ENCODE measurements at regions not wholly inside any gene's neighbourhood (a gene's known extent, or its start where the extent isn't known, plus 50 kb on each side); places are given as distances from the start of the nearest gene placed in this dataset.
A peak's percentile ranks its signal among the peaks of the same experiment; 100 is the strongest.

DNA sequence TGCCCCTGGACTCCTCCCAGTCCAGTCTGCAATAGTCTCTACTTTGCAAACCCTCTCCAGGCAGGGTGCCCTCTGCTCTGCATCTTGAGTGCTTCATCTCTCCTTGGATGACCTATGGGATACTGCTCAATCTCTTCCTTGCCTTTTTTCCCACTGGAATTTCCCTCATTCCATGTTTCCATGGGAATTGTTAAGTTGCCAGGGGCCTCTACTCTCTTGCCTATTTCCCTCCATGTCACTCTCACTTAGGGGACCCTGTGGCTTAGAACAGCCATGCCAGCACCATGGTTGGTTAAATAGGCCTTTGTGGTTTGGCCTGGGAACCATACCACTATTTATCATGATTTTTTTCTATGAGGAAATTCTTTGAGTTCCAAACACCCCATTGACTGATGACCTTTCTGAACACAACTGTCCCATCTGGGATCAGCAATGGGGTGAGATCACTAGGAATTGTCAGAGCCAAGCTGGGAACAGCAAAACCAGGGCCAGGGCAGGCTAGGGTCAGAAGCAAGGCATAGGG is 91.4 kb upstream of the RBMS1 start:
- Histone ChIP-seq H3K4me3 (ENCODE audit: low read depth, low read length, poor library complexity, severe bottlenecking) (no peak overlapping the region), H3K36me3 (ENCODE audit: insufficient read depth, low read length, poor library complexity, severe bottlenecking) (no peaks in the 10 kb centered on the region), H3K4me1 (ENCODE audit: insufficient read depth, low read length, poor library complexity, severe bottlenecking) (peaks cover 14% of the 10 kb centered on the region), H3K27me3 (replicated peaks; ENCODE audit: insufficient read depth, low read depth, low read length, poor library complexity) (no peaks in the 10 kb centered on the region), H3K27ac (ENCODE audit: low read depth, low read length, poor library complexity, severe bottlenecking) (no peak overlapping the region), H3K9me3 (ENCODE audit: low read depth, low read length, poor library complexity, severe bottlenecking) (no peaks in the 10 kb centered on the region)
- no TSS peak for BruUV-seq (replicated peaks)
- ChIA-PET POLR2A (ENCODE audit: low non-redundant PET) (no interaction called here), CTCF (no interaction called here)
- intact Hi-C loops (cut with micrococcal nuclease; ENCODE audit: unreplicated experiment): no loop called here
- TF ChIP-seq, protein P1, sequence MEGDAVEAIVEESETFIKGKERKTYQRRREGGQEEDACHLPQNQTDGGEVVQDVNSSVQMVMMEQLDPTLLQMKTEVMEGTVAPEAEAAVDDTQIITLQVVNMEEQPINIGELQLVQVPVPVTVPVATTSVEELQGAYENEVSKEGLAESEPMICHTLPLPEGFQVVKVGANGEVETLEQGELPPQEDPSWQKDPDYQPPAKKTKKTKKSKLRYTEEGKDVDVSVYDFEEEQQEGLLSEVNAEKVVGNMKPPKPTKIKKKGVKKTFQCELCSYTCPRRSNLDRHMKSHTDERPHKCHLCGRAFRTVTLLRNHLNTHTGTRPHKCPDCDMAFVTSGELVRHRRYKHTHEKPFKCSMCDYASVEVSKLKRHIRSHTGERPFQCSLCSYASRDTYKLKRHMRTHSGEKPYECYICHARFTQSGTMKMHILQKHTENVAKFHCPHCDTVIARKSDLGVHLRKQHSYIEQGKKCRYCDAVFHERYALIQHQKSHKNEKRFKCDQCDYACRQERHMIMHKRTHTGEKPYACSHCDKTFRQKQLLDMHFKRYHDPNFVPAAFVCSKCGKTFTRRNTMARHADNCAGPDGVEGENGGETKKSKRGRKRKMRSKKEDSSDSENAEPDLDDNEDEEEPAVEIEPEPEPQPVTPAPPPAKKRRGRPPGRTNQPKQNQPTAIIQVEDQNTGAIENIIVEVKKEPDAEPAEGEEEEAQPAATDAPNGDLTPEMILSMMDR (conservative IDR thresholded peaks at IDR 0.05; ENCODE audit: low read depth, low read length): no peak
- no peak for TF ChIP-seq EZH2 (IDR thresholded peaks at IDR 0.05; ENCODE audit: borderline replicate concordance, low read depth, low read length, poor library complexity, severe bottlenecking)
- DNase-seq (ENCODE audit: low spot score): no peak

DNA sequence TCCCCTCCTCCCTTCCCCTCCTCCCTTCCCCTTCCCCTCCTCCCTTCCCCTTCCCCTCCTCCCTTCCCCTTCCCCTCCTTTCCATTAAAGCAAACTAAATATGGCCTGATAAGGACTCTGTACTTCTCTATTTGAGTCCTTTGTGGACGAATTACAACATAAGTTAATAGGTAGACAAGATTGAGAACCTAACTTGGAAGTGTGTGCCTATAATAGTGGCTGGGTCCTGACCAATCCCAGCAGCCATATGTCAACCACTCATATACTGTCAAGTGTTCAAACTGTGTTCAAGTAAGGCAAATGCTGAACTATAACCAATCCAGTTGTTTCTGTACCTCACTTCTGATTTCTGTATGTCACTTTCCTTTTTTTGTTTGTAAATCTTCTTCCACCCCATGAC is 97.1 kb upstream of the RBMS1 start:
- TF ChIP-seq EZH2 (IDR thresholded peaks at IDR 0.05; ENCODE audit: borderline replicate concordance, low read depth, low read length, poor library complexity, severe bottlenecking): no peak
- TF ChIP-seq, protein P1 (conservative IDR thresholded peaks at IDR 0.05; ENCODE audit: low read depth, low read length): no peak
- H3K27me3 ChIP-seq (replicated peaks; ENCODE audit: insufficient read depth, low read depth, low read length, poor library complexity): no peaks in the 10 kb centered on the region
- H3K9me3 ChIP-seq (ENCODE audit: low read depth, low read length, poor library complexity, severe bottlenecking): peaks cover 13% of the 10 kb centered on the region
- ChIA-PET POLR2A (ENCODE audit: low non-redundant PET) (no interaction called here), CTCF (no interaction called here)
- no peak overlapping the region for H3K4me3 ChIP-seq (ENCODE audit: low read depth, low read length, poor library complexity, severe bottlenecking)
- DNase-seq (ENCODE audit: low spot score): no peak
- H3K36me3 ChIP-seq (ENCODE audit: insufficient read depth, low read length, poor library complexity, severe bottlenecking): no peaks in the 10 kb centered on the region
- intact Hi-C loops (cut with micrococcal nuclease; ENCODE audit: unreplicated experiment): no loop called here
- H3K27ac ChIP-seq (ENCODE audit: low read depth, low read length, poor library complexity, severe bottlenecking): peak overlapping the region; percentile 8
- no TSS peak for BruUV-seq (replicated peaks)
- no peaks in the 10 kb centered on the region for H3K4me1 ChIP-seq (ENCODE audit: insufficient read depth, low read length, poor library complexity, severe bottlenecking)

DNA sequence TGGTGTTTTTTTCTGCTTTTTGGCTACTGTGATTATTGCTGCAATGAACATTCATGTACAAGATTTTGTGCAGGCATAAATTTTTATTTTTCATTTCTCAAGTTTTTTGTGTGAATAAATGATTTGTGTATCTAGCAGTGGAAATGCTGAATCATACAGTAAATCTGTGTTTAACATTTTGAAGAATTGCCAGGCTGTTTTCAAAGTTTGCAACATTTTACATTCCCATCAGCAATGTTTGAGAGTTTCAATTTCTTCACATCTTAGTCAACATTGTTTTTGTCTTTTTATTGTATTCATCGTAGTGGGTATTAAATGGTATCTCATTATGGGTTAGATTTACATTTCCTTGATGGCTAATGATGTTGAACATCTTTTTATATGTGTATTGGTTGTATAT is 98.8 kb upstream of the RBMS1 start:
- TF ChIP-seq EZH2 (IDR thresholded peaks at IDR 0.05; ENCODE audit: borderline replicate concordance, low read depth, low read length, poor library complexity, severe bottlenecking): no peak
- TF ChIP-seq, protein P1 (conservative IDR thresholded peaks at IDR 0.05; ENCODE audit: low read depth, low read length): no peak
- H3K9me3 ChIP-seq (ENCODE audit: low read depth, low read length, poor library complexity, severe bottlenecking): peaks cover 13% of the 10 kb centered on the region
- H3K36me3 ChIP-seq (ENCODE audit: insufficient read depth, low read length, poor library complexity, severe bottlenecking): no peaks in the 10 kb centered on the region
- DNase-seq (ENCODE audit: low spot score): no peak
- H3K4me3 ChIP-seq (ENCODE audit: low read depth, low read length, poor library complexity, severe bottlenecking): no peak overlapping the region
- ChIA-PET POLR2A (ENCODE audit: low non-redundant PET) (no interaction called here), CTCF (no interaction called here)
- intact Hi-C loops (cut with micrococcal nuclease; ENCODE audit: unreplicated experiment): no loop called here
- H3K27me3 ChIP-seq (replicated peaks; ENCODE audit: insufficient read depth, low read depth, low read length, poor library complexity): no peaks in the 10 kb centered on the region
- no peak overlapping the region for H3K27ac ChIP-seq (ENCODE audit: low read depth, low read length, poor library complexity, severe bottlenecking)
- no TSS peak for BruUV-seq (replicated peaks)
- no peaks in the 10 kb centered on the region for H3K4me1 ChIP-seq (ENCODE audit: insufficient read depth, low read length, poor library complexity, severe bottlenecking)
